ENCODE measurements at regions not wholly inside any gene's neighbourhood (a gene's known extent, or its start where the extent isn't known, plus 50 kb on each side); places are given as distances from the start of the nearest gene placed in this dataset.
A peak's percentile ranks its signal among the peaks of the same experiment; 100 is the strongest.

DNA sequence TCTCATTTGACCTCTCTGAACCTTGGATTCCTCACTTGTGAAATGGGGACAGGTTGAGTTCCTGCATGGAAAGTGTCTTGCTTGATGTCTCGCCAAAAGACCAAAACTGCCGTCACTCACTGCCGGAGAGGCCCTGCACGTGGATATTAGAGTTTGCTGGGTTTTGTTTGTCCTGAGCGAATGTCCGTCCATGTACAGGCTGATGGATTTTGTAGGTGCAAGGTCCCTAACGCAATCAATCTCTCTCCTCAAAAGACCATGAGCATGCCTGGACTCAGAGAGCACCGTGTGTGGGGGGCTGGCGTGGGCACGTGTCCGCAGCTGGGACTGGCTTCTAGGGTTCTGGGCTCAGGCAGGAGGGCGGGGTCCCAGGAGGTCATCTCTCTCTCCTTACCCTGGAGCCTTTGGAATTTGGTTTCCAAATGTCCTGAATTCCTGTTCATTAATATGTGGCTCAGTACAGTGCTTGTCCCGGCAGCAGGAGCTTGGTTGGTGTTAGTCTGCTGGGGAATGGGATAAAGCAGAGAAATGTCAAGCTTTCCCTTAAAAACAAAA lies 146.0 kb upstream of the IER5L start:
- Histone ChIP-seq H3K79me2 (ENCODE audit: control insufficient read depth in 1 of 2, insufficient read depth in 2 of 2, low read length in 2 of 2) (no peaks in the 10 kb centered on the region), H3K23ac (ENCODE audit: insufficient read length) (no peak overlapping the region), H3K56ac (replicated peaks; ENCODE audit: insufficient read length, low read depth, low read length) (no peak overlapping the region), H4K20me1 (replicated peaks in 1 of 2; ENCODE audit: control insufficient read depth in 1 of 2, insufficient read depth in 2 of 2, low read length in 2 of 2) (no peaks in the 10 kb centered on the region), H4K8ac (ENCODE audit: extremely low read depth, insufficient read depth, low read length) (no peak overlapping the region), H2BK120ac (replicated peaks; ENCODE audit: low read depth, low read length) (no peak overlapping the region), H3K4me1 (replicated peaks in 1 of 4; ENCODE audit: control insufficient read depth in 3 of 4, insufficient read depth in 4 of 4, low read length in 3 of 4) (peaks cover 0 to 19% (median 11%) of the 10 kb centered on the region in 4 experiments; a peak in 6 of 7 replicates), H3K9ac (replicated peaks in 1 of 4; ENCODE audit: extremely low read depth in 1 of 4, low read depth in 3 of 4, low read length in 3 of 4) (no peak overlapping the region), H2BK12ac (ENCODE audit: low read depth, low read length) (no peak overlapping the region), H3K9me3 (ENCODE audit: insufficient read depth in 2 of 2, low read depth in 1 of 2, low read length in 1 of 2) (no peaks in the 10 kb centered on the region), H3K27ac (ENCODE audit: low read depth, low read length) (no peak overlapping the region), H3K23me2 (ENCODE audit: low read depth, low read length) (peaks cover 6% of the 10 kb centered on the region; the same call in 1 of the 2 replicates), H3K36me3 (ENCODE audit: control insufficient read depth in 2 of 4, insufficient read depth in 4 of 4, low read length in 3 of 4) (no peaks in the 10 kb centered on the region), H3K4me2 (ENCODE audit: insufficient read depth in 1 of 2, low read depth in 2 of 2, low read length in 2 of 2) (no peak overlapping the region), H3K79me1 (ENCODE audit: low read depth, low read length) (no peaks in the 10 kb centered on the region), H4K91ac (replicated peaks; ENCODE audit: insufficient read length, low read length) (peak overlapping the region; percentile 5), H4K5ac (ENCODE audit: insufficient read length, low read depth, low read length) (no peak overlapping the region), H3K18ac (ENCODE audit: extremely low read depth, low read length) (no peak overlapping the region), H2AFZ (ENCODE audit: low read length) (no peak overlapping the region), H2BK5ac (ENCODE audit: low read depth, low read length) (no peak overlapping the region), H3K14ac (ENCODE audit: insufficient read length) (no peak overlapping the region), H3K27me3 (replicated peaks in 1 of 4; ENCODE audit: control insufficient read depth in 3 of 4, extremely low read depth in 1 of 4, insufficient read depth in 3 of 4, low read length in 3 of 4) (peaks cover 0 to 7% (median 5%) of the 10 kb centered on the region in 4 experiments; a peak in 4 of 7 replicates), H2AK5ac (ENCODE audit: low read depth, low read length) (no peak overlapping the region), H2BK20ac (ENCODE audit: low read length) (no peak overlapping the region), H3K4me3 (ENCODE audit: extremely low read depth in 1 of 4, insufficient read depth in 2 of 4, low read depth in 3 of 4, low read length in 4 of 4) (no peak overlapping the region), H2BK15ac (ENCODE audit: low read length) (no peak overlapping the region), H3K4ac (replicated peaks; ENCODE audit: insufficient read length, low read depth, low read length) (no peak overlapping the region)
- DNase-seq (ENCODE audit: low read depth in 1 of 2, low spot score in 2 of 2) (no peak), FAIRE-seq (no peak)
- TF ChIP-seq NANOG (IDR thresholded peaks at IDR 0.05; ENCODE audit: insufficient read depth, low read depth, low read length, poor library complexity, severe bottlenecking), result no peak
- no peak for TF ChIP-seq KDM5A (IDR thresholded peaks at IDR 0.05; ENCODE audit: low read length)
- TF ChIP-seq CHD2 (IDR thresholded peaks at IDR 0.05; ENCODE audit: low read length), result no peak
- no peak for TF ChIP-seq RAD21 (IDR thresholded peaks at IDR 0.05 in 1 of 2, conservative IDR thresholded peaks at IDR 0.05 in 1 of 2; ENCODE audit: low read depth in 2 of 2, low read length in 2 of 2)
- TF ChIP-seq CEBPB (IDR thresholded peaks at IDR 0.05; ENCODE audit: low read depth, low read length), result no peak
- no peak for TF ChIP-seq CTBP2 (IDR thresholded peaks at IDR 0.05; ENCODE audit: borderline replicate concordance, insufficient read depth, insufficient read length, low read length)
- TF ChIP-seq FOSL1 (IDR thresholded peaks at IDR 0.05; ENCODE audit: insufficient read depth, low read depth, low read length), result no peak
- ChIA-PET POLR2A (ENCODE audit: partially characterized antibody) (interaction anchor here (0.8 to 2.5 kb wide), 2 partner anchors 11 to 25 kb away, joined by 3 to 20 read pairs; no protein-coding TSS in a partner anchor), CTCF (ENCODE audit: partially characterized antibody) (interaction anchor here (0.7 to 1.7 kb wide), 15 partner anchors 10 to 188 kb away, joined by 3 to 5 read pairs (median 3); no protein-coding TSS in a partner anchor)
- WGBS, 2 experiments (ENCODE audit: extremely low coverage in 1 of 2, insufficient coverage in 1 of 2, insufficient read length in 1 of 2, insufficient replicate concordance in 2 of 2, low coverage in 1 of 2, low lambda C conversion rate in 2 of 2, missing lambda C conversion rate in 1 of 2), result 91% methylated on average over 11 of the region's 13 CpGs; no CpG with 5 or more reads in 1 of the 2 experiments
